ENCODE measurements at regions not wholly inside any gene's neighbourhood (a gene's known extent, or its start where the extent isn't known, plus 50 kb on each side); places are given as distances from the start of the nearest gene placed in this dataset.

DNA sequence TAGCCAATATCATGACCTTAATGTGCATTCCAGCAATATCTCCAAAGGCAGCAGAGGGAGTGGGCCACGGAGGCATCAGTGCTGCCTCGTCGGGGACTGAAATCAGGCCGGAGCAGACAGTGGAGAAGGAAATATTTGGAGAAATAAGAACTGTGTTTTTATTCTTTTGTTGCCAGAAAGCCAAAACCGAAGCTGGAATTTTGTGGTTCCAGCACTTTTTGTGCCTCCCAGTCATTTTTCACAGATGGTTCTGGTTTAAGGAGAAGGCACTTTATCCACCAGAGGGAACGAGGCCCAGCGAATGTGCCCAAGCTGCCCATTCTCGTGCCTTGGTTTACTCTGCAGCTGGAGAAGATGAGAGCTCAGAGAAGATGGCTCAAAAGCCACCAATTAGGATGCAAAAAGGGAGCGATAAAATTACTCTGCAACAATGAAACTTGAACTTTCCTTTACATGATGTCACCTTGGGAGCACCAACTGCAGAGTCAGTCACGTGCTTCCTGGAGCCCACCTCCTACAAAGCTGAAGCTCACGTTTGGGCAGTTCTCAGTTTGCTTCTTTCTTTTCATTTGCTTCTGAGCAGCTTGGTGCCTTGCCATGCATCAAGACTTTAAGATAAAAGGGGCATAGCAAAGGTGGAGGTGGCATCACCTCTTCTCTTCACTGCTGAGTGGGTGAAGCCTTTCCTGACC, 288.7 kb downstream of the LPIN1 start:
- TF ChIP-seq, protein P1, sequence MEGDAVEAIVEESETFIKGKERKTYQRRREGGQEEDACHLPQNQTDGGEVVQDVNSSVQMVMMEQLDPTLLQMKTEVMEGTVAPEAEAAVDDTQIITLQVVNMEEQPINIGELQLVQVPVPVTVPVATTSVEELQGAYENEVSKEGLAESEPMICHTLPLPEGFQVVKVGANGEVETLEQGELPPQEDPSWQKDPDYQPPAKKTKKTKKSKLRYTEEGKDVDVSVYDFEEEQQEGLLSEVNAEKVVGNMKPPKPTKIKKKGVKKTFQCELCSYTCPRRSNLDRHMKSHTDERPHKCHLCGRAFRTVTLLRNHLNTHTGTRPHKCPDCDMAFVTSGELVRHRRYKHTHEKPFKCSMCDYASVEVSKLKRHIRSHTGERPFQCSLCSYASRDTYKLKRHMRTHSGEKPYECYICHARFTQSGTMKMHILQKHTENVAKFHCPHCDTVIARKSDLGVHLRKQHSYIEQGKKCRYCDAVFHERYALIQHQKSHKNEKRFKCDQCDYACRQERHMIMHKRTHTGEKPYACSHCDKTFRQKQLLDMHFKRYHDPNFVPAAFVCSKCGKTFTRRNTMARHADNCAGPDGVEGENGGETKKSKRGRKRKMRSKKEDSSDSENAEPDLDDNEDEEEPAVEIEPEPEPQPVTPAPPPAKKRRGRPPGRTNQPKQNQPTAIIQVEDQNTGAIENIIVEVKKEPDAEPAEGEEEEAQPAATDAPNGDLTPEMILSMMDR (IDR thresholded peaks at IDR 0.05; ENCODE audit: control extremely low read depth, extremely low read depth) = no peak
- Histone ChIP-seq H3K4me3 (no peak overlapping the region), H3K27ac (ENCODE audit: low read depth in 1 of 2, low read length in 1 of 2) (no peak overlapping the region), H3K9ac (ENCODE audit: insufficient read depth in 1 of 2, low read length in 2 of 2) (no peak overlapping the region), H3K27me3 (ENCODE audit: control insufficient read depth in 3 of 3, insufficient read depth in 3 of 3, low read length in 2 of 3) (no peaks in the 10 kb centered on the region), H3K36me3 (ENCODE audit: control insufficient read depth in 4 of 4, insufficient read depth in 4 of 4, low read length in 4 of 4) (no peaks in the 10 kb centered on the region), H3K4me1 (ENCODE audit: control insufficient read depth in 5 of 5, insufficient read depth in 5 of 5, low read length in 5 of 5) (no peaks in the 10 kb centered on the region), H3K9me3 (ENCODE audit: control insufficient read depth in 4 of 4, insufficient read depth in 3 of 4, low read length in 3 of 4) (peaks cover 0 to 4% (median 0%) of the 10 kb centered on the region in 4 donors)
- no peak for ATAC-seq (ENCODE audit: insufficient read depth, low FRiP score)
- DNase-seq = no peak
- WGBS, 2 donors = 83 to 87% methylated on average over 11 of the region's 11 CpGs

DNA sequence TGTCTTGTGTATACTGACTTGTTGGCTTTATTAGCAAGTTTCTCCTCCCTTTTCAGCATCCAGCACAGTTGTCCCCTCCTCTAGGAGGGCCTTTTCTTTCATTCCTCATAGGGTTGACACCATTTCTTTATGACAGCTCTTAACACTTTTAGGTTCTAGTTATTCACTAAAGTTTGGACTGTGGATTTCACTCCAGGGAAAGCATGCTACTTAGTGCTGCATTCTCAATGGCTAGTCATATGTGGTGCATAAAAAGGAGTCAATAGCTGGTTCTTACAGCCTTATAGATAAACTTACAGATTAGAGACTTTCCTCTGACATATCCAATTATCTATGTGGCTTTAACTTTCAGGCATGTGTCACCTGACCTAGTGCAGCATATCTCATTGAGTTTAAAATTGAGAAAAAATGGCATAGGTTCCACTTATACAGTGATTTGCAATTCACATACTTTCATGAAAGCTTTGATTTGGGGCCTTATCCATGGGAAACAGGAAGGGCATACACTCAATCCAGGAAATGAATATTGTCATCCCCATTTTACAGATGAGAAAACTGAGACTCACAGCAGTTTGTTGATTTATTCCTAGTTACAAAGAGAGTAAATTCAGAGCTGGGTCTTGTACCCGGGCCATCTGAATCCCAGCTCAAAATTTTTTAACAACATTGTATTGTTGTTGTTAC, 289.7 kb downstream of the LPIN1 start:
- 92 to 93% methylated on average over 1 of the region's 1 CpG for WGBS, 2 donors
- H3K9ac ChIP-seq (ENCODE audit: insufficient read depth in 1 of 2, low read length in 2 of 2) = no peak overlapping the region
- H3K27me3 ChIP-seq (ENCODE audit: control insufficient read depth in 3 of 3, insufficient read depth in 3 of 3, low read length in 2 of 3) = no peaks in the 10 kb centered on the region
- H3K36me3 ChIP-seq (ENCODE audit: control insufficient read depth in 4 of 4, insufficient read depth in 4 of 4, low read length in 4 of 4) = no peaks in the 10 kb centered on the region
- H3K9me3 ChIP-seq (ENCODE audit: control insufficient read depth in 4 of 4, insufficient read depth in 3 of 4, low read length in 3 of 4) = peaks cover 0 to 6% (median 0%) of the 10 kb centered on the region in 4 donors
- no peaks in the 10 kb centered on the region for H3K4me1 ChIP-seq (ENCODE audit: control insufficient read depth in 5 of 5, insufficient read depth in 5 of 5, low read length in 5 of 5)
- H3K4me3 ChIP-seq = no peak overlapping the region
- DNase-seq (no peak), ATAC-seq (ENCODE audit: insufficient read depth, low FRiP score) (no peak)
- TF ChIP-seq, protein P1 (IDR thresholded peaks at IDR 0.05; ENCODE audit: control extremely low read depth, extremely low read depth) = no peak
- no peak overlapping the region for H3K27ac ChIP-seq (ENCODE audit: low read depth in 1 of 2, low read length in 1 of 2)

DNA sequence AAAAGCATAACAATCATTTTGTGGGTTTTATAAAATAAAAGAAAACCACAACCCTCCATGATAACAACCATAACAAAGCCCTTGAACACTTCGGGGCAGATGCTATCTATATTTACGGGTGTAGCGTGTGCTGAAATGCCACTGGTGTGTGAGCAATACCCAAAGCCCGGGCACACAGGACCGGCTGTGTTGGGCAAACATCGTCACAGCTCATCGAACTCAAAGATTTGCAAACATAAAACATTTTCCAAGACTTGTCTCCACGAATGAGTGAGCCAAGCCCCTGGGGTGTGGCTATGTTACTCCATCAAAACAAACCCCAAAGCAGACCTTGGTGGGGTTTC, 290.2 kb downstream of the LPIN1 start:
- Histone ChIP-seq H3K27ac (ENCODE audit: low read depth in 1 of 2, low read length in 1 of 2) (no peak overlapping the region), H3K4me3 (no peak overlapping the region), H3K9ac (ENCODE audit: insufficient read depth in 1 of 2, low read length in 2 of 2) (no peak overlapping the region), H3K9me3 (ENCODE audit: control insufficient read depth in 4 of 4, insufficient read depth in 3 of 4, low read length in 3 of 4) (peaks cover 0 to 6% (median 0%) of the 10 kb centered on the region in 4 donors), H3K4me1 (ENCODE audit: control insufficient read depth in 5 of 5, insufficient read depth in 5 of 5, low read length in 5 of 5) (no peaks in the 10 kb centered on the region), H3K27me3 (ENCODE audit: control insufficient read depth in 3 of 3, insufficient read depth in 3 of 3, low read length in 2 of 3) (no peaks in the 10 kb centered on the region), H3K36me3 (ENCODE audit: control insufficient read depth in 4 of 4, insufficient read depth in 4 of 4, low read length in 4 of 4) (no peaks in the 10 kb centered on the region)
- no peak for DNase-seq
- no peak for ATAC-seq (ENCODE audit: insufficient read depth, low FRiP score)
- TF ChIP-seq, protein P1 (IDR thresholded peaks at IDR 0.05; ENCODE audit: control extremely low read depth, extremely low read depth) = no peak
- 75 to 87% methylated on average over 8 of the region's 8 CpGs for WGBS, 2 donors

All from lung (tissue), 11 donors.